IMR-90 (cell line): ENCODE measurements at regions not wholly inside any gene's neighbourhood (a gene's known extent, or its start where the extent isn't known, plus 50 kb on each side); places are given as distances from the start of the nearest gene placed in this dataset.

ENCODE experiments used
- ATAC-seq: fragments of 200-7000 bp; cut with Tn5 transposase; 2 replicates; pipeline ENCODE4 v1.9.1; 2020; ENCODE audit warnings: low read depth, mild to moderate bottlenecking, moderate library complexity
- BruUV-seq: library from RNA; stranded (reverse); fragments of 400-500 nt; replicated peaks from 2 replicates; lab custom pipeline; 2021; lab: Mats Ljungman, UMichigan
- CTCF ChIA-PET: fragments of 300-600 bp; formaldehyde crosslinking; extraction: SDS; loops from one replicate; lab custom pipeline; 2021; ENCODE audit warnings: antibody characterized with exemption; lab: Yijun Ruan, JAX
- POLR2A ChIA-PET: fragments of 300-600 bp; sonication (Branson Sonifier 250); formaldehyde crosslinking; loops from one replicate; lab custom pipeline; 2022; ENCODE audit warnings: antibody characterized with exemption; ENCODE audit not compliant: unreplicated experiment; lab: Charles Lee
- DNase-seq: peaks from one replicate; pipeline ENCODE4 v3.0.0; 2013
- H2AFZ ChIP-seq: replicated peaks from 2 replicates; pipeline ENCODE3; 2013; ENCODE audit warnings: low read length, mild to moderate bottlenecking; ENCODE audit not compliant: poor library complexity
- H2AK5ac ChIP-seq: 2 replicates; pipeline ENCODE4 v1.6.1; 2013; ENCODE audit warnings: low read depth, low read length, inconsistent platforms
- H2AK9ac ChIP-seq: replicated peaks from 2 replicates; pipeline ENCODE3; 2013; ENCODE audit warnings: mild to moderate bottlenecking, low read depth, low read length, moderate library complexity; ENCODE audit not compliant: poor library complexity
- H2BK120ac ChIP-seq: 2 replicates; pipeline ENCODE4 v1.6.1; 2013; ENCODE audit warnings: low read depth, low read length, inconsistent platforms
- H2BK15ac ChIP-seq: 3 replicates; pipeline ENCODE4 v1.6.1; 2013; ENCODE audit warnings: low read depth, low read length, inconsistent platforms
- H2BK20ac ChIP-seq: 2 replicates; pipeline ENCODE4 v1.6.1; 2013; ENCODE audit warnings: low read depth, mild to moderate bottlenecking, inconsistent platforms, low read length, moderate library complexity
- H2BK5ac ChIP-seq: 2 replicates; pipeline ENCODE4 v1.6.1; 2013; ENCODE audit warnings: mild to moderate bottlenecking, low read depth, low read length, inconsistent platforms; ENCODE audit not compliant: poor library complexity, severe bottlenecking
- H3K14ac ChIP-seq: replicated peaks from 2 replicates; pipeline ENCODE4 v1.6.1; 2013; ENCODE audit warnings: low read depth, low read length, inconsistent platforms
- H3K18ac ChIP-seq: 2 replicates; pipeline ENCODE4 v1.6.1; 2013; ENCODE audit warnings: low read depth, low read length, control low read depth
- H3K23ac ChIP-seq: 2 replicates; pipeline ENCODE4 v1.6.1; 2013; ENCODE audit warnings: low read depth, low read length, inconsistent platforms
- H3K27ac ChIP-seq: 2 replicates; pipeline ENCODE4 v1.5.1; 2013; ENCODE audit warnings: mild to moderate bottlenecking, control low read depth, low read length; ENCODE audit not compliant: insufficient read depth
- H3K27me3 ChIP-seq: 2 replicates; pipeline ENCODE4 v1.6.1; 2013; ENCODE audit warnings: low read length; ENCODE audit not compliant: control insufficient read depth, insufficient read depth
- H3K36me3 ChIP-seq: 2 replicates; pipeline ENCODE4 v1.6.1; 2013; ENCODE audit warnings: low read length, mixed read lengths; ENCODE audit not compliant: control insufficient read depth, insufficient read depth
- H3K4ac ChIP-seq: 2 replicates; pipeline ENCODE4 v1.6.1; 2013; ENCODE audit warnings: low read depth, low read length, inconsistent platforms
- H3K4me1 ChIP-seq: 2 replicates; pipeline ENCODE4 v1.6.1; 2013; ENCODE audit warnings: low read length, mixed read lengths; ENCODE audit not compliant: control insufficient read depth, insufficient read depth
- H3K4me2 ChIP-seq: 2 replicates; pipeline ENCODE4 v1.6.1; 2013; ENCODE audit warnings: low read depth, mild to moderate bottlenecking, control low read depth, low read length, moderate library complexity
- H3K4me3 ChIP-seq: 2 replicates; pipeline ENCODE4 v1.5.1; 2013; ENCODE audit warnings: low read depth, mild to moderate bottlenecking, control low read depth, low read length, moderate library complexity; ENCODE audit not compliant: insufficient read depth
- H3K56ac ChIP-seq: 2 replicates; pipeline ENCODE4 v1.6.1; 2013; ENCODE audit warnings: low read length, inconsistent platforms; ENCODE audit not compliant: insufficient read depth; ENCODE audit errors: extremely low read depth
- H3K79me1 ChIP-seq, 2 experiments: 2 replicates each; pipeline ENCODE4 v1.6.1; 2013; ENCODE audit warnings: low read length in 2 of 2, inconsistent platforms in 1 of 2, low read depth in 1 of 2
- H3K9ac ChIP-seq: 2 replicates; pipeline ENCODE4 v1.6.1; 2013; ENCODE audit warnings: low read depth, low read length, control low read depth
- H3K9me1 ChIP-seq: 2 replicates; pipeline ENCODE4 v1.6.1; 2013; ENCODE audit warnings: low read length, inconsistent platforms; ENCODE audit not compliant: insufficient read depth
- H3K9me3 ChIP-seq: 2 replicates; pipeline ENCODE4 v1.6.1; 2013; ENCODE audit warnings: low read length; ENCODE audit not compliant: control insufficient read depth, insufficient read depth
- H4K20me1 ChIP-seq: 2 replicates; pipeline ENCODE4 v1.6.1; 2013; ENCODE audit warnings: low read length, inconsistent platforms; ENCODE audit not compliant: insufficient read depth
- H4K5ac ChIP-seq: 2 replicates; pipeline ENCODE4 v1.6.1; 2013; ENCODE audit warnings: mild to moderate bottlenecking, low read depth, low read length, control low read depth
- H4K8ac ChIP-seq, 2 experiments: 2 replicates each; pipeline ENCODE4 v1.6.1; 2013; ENCODE audit warnings: low read depth in 2 of 2, low read length in 2 of 2, control low read depth in 1 of 2, inconsistent platforms in 1 of 2
- H4K91ac ChIP-seq: 2 replicates; pipeline ENCODE4 v1.6.1; 2013; ENCODE audit warnings: low read depth, low read length, inconsistent platforms; ENCODE audit not compliant: insufficient read depth
- BHLHE40 ChIP-seq: fragments of 150-350 bp; IDR thresholded peaks from 2 replicates; pipeline ENCODE4 v1.6.1; 2016; ENCODE audit warnings: mild to moderate bottlenecking, low read depth, low read length
- CEBPB ChIP-seq: IDR thresholded peaks from 2 replicates; pipeline ENCODE4 v1.6.1; 2012; ENCODE audit warnings: low read depth, low read length, improper control_type of control experiment
- CHD1 ChIP-seq: IDR thresholded peaks from 2 replicates; pipeline ENCODE4 v1.6.1; 2012; ENCODE audit warnings: low read depth, low read length, improper control_type of control experiment
- ELK1 ChIP-seq: fragments of 150-350 bp; IDR thresholded peaks from 2 replicates; pipeline ENCODE4 v1.6.1; 2016; ENCODE audit warnings: low read depth, mild to moderate bottlenecking, low read length, moderate library complexity, borderline replicate concordance
- MAFK ChIP-seq: IDR thresholded peaks from 2 replicates; pipeline ENCODE4 v1.6.1; 2012; ENCODE audit warnings: low read depth, low read length, improper control_type of control experiment
- MXI1 ChIP-seq: IDR thresholded peaks from 2 replicates; pipeline ENCODE4 v1.6.1; 2012; ENCODE audit warnings: low read depth, mild to moderate bottlenecking, low read length, moderate library complexity, borderline replicate concordance
- RCOR1 ChIP-seq: IDR thresholded peaks from 2 replicates; pipeline ENCODE4 v1.6.1; 2012; ENCODE audit warnings: mild to moderate bottlenecking, low read length, improper control_type of control experiment; ENCODE audit not compliant: insufficient replicate concordance
- RFX5 ChIP-seq: IDR thresholded peaks from 2 replicates; pipeline ENCODE4 v1.8.0; 2012; ENCODE audit warnings: low read depth, mild to moderate bottlenecking, low read length, moderate library complexity
- SMC3 ChIP-seq: fragments of 150-350 bp; IDR thresholded peaks from 2 replicates; pipeline ENCODE4 v1.6.1; 2016; ENCODE audit warnings: low read depth, mild to moderate bottlenecking, antibody characterized with exemption, low read length, moderate library complexity
- WGBS, 2 experiments: methylation state at CpG; one replicate each; pipeline versions ENCODE4 v1.1.5 to v1.1.7; 2013; ENCODE audit warnings: missing lambda C conversion rate in 2 of 2; ENCODE audit not compliant: insufficient read length in 1 of 2; ENCODE audit errors: extremely low coverage in 2 of 2; 5-methylcytosine and 5-hydroxymethylcytosine counted together
- dilution Hi-C: fragments of 300-500 bp; cut with HindIII; formaldehyde crosslinking; loops from one replicate; pipeline ENCODE4 v1.14.3; 2018; ENCODE audit warnings: low sequenced_read_pairs; ENCODE audit not compliant: unreplicated experiment
- in situ Hi-C: fragments of 300-500 bp; cut with MboI; formaldehyde crosslinking; loops from 3 replicates; pipeline ENCODE4 v1.14.3; 2019; ENCODE audit warnings: low sequenced_read_pairs, inconsistent platforms, mixed read lengths
- intact Hi-C: fragments of 100-400 bp; cut with micrococcal nuclease; formaldehyde crosslinking; loops from 2 replicates; pipeline ENCODE4 v1.10.0; 2022
- TF ChIP-seq, protein P1 (sequence below): fragments of 150-350 bp; IDR thresholded peaks from 2 replicates; pipeline ENCODE4 v1.6.1; 2017; ENCODE audit warnings: mild to moderate bottlenecking, antibody characterized with exemption, low read length, low read depth
- TF ChIP-seq, protein P2 (sequence below): conservative IDR thresholded peaks from 2 replicates; pipeline ENCODE4 v1.5.1; 2012; ENCODE audit warnings: mild to moderate bottlenecking, low read depth, low read length, improper control_type of control experiment

- Histone ChIP-seq H2AK5ac (no peak overlapping the region), H3K18ac (peak overlapping the region; percentile 65; the same call in 1 of the 2 replicates)
- POLR2A ChIA-PET: no interaction called here
Measured at GRCh38 chr12:91400271-91400670, 217.7 kb upstream of the DCN start.

More at GRCh38 chr12:91400271-91400670, 217.7 kb upstream of the DCN start:
- no peak overlapping the region for H3K9ac ChIP-seq
- H3K9me1 ChIP-seq: no peaks in the 10 kb centered on the region
- H3K36me3 ChIP-seq: no peaks in the 10 kb centered on the region
- H3K79me1 ChIP-seq: no peaks in the 10 kb centered on the region
- no peak overlapping the region for H3K4ac ChIP-seq
- H2BK120ac ChIP-seq: no peak overlapping the region
- H2BK5ac ChIP-seq: no peak overlapping the region
- no peak overlapping the region for H2AFZ ChIP-seq
- no peak overlapping the region for H4K91ac ChIP-seq
- DNase-seq: no peak
- intact Hi-C loops (no loop called here), dilution Hi-C loops (no loop called here), in situ Hi-C loops (no loop called here)
- CTCF ChIA-PET: interaction anchor here (0.8 kb wide), 1 partner anchor 13 kb away, joined by 3 read pairs; no protein-coding TSS in a partner anchor
- H3K9me3 ChIP-seq: no peaks in the 10 kb centered on the region
- H2AK9ac ChIP-seq: no peak overlapping the region
- no peak overlapping the region for H3K56ac ChIP-seq
- no CpG with 5 or more reads among the region's 4 CpGs for WGBS, 2 experiments
- peak overlapping the region in 1 of 2 experiments; percentile 61; a peak in 1 of 4 replicates for H4K8ac ChIP-seq
- no peak overlapping the region for H2BK20ac ChIP-seq
- no peak overlapping the region for H3K27ac ChIP-seq
- no peaks in the 10 kb centered on the region for H3K4me1 ChIP-seq
- no peak for ATAC-seq
- H3K27me3 ChIP-seq: no peaks in the 10 kb centered on the region
- no TSS peak for BruUV-seq
- H4K20me1 ChIP-seq: no peaks in the 10 kb centered on the region
- H3K4me2 ChIP-seq: no peak overlapping the region; the same call in 1 of the 2 replicates
- no peak overlapping the region for H3K14ac ChIP-seq
- no peak overlapping the region for H3K23ac ChIP-seq
- no peak overlapping the region for H3K4me3 ChIP-seq
- TF ChIP-seq BHLHE40 (no peak), RCOR1 (no peak), MXI1 (no peak), CEBPB (no peak), ELK1 (no peak), MAFK (no peak), RFX5 (no peak), CHD1 (no peak), SMC3 (no peak)
- TF ChIP-seq, protein P1, sequence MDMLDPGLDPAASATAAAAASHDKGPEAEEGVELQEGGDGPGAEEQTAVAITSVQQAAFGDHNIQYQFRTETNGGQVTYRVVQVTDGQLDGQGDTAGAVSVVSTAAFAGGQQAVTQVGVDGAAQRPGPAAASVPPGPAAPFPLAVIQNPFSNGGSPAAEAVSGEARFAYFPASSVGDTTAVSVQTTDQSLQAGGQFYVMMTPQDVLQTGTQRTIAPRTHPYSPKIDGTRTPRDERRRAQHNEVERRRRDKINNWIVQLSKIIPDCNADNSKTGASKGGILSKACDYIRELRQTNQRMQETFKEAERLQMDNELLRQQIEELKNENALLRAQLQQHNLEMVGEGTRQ: no peak
- TF ChIP-seq, protein P2, sequence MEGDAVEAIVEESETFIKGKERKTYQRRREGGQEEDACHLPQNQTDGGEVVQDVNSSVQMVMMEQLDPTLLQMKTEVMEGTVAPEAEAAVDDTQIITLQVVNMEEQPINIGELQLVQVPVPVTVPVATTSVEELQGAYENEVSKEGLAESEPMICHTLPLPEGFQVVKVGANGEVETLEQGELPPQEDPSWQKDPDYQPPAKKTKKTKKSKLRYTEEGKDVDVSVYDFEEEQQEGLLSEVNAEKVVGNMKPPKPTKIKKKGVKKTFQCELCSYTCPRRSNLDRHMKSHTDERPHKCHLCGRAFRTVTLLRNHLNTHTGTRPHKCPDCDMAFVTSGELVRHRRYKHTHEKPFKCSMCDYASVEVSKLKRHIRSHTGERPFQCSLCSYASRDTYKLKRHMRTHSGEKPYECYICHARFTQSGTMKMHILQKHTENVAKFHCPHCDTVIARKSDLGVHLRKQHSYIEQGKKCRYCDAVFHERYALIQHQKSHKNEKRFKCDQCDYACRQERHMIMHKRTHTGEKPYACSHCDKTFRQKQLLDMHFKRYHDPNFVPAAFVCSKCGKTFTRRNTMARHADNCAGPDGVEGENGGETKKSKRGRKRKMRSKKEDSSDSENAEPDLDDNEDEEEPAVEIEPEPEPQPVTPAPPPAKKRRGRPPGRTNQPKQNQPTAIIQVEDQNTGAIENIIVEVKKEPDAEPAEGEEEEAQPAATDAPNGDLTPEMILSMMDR: no peak
- H2BK15ac ChIP-seq: no peak overlapping the region
- no peak overlapping the region for H4K5ac ChIP-seq
